Endothelial cell of umbilical vein (primary cell): ENCODE measurements at regions not wholly inside any gene's neighbourhood (a gene's known extent, or its start where the extent isn't known, plus 50 kb on each side); places are given as distances from the start of the nearest gene placed in this dataset.

Source experiments
- BruUV-seq: library from RNA; stranded (reverse); fragments of 400-500 nt; replicated peaks from 2 replicates; lab custom pipeline; 2021; lab: Mats Ljungman, UMichigan
- CTCF ChIA-PET: fragments of 300-600, 350-600 bp; sonication (Branson Sonifier 250); formaldehyde crosslinking; loops from one replicate; lab custom pipeline; 2021; ENCODE audit warnings: antibody characterized with exemption, inconsistent platforms; lab: Charles Lee
- POLR2A ChIA-PET: fragments of 300-600, 350-600 bp; sonication (Branson Sonifier 250); formaldehyde crosslinking; loops from one replicate; lab custom pipeline; 2021; ENCODE audit warnings: antibody characterized with exemption, inconsistent platforms; lab: Charles Lee
- DNase-seq: peaks from one replicate; pipeline ENCODE4 v3.0.0-alpha.2; 2011; ENCODE audit warnings: low read depth, low spot score
- FAIRE-seq: peaks from 2 replicates; lab custom pipeline; 2011; peaks lifted over from hg19 to GRCh38; lab: Jason Lieb, UNC
- H2AFZ ChIP-seq: 2 replicates; pipeline ENCODE4 v1.6.0; 2012; ENCODE audit warnings: low read depth, low read length, control low read depth, inconsistent platforms
- H3K27ac ChIP-seq: 2 replicates; pipeline ENCODE4 v1.5.1; 2011; ENCODE audit warnings: low read depth, mild to moderate bottlenecking, control low read depth, low read length, moderate library complexity; ENCODE audit not compliant: insufficient read depth
- H3K27me3 ChIP-seq, 2 experiments: 2 replicates each; pipeline versions ENCODE4 v1.6.0 to v1.6.1; 2011; ENCODE audit warnings: low read length in 2 of 2, mixed read lengths in 1 of 2; ENCODE audit not compliant: control insufficient read depth in 2 of 2, insufficient read depth in 2 of 2
- H3K36me3 ChIP-seq, 2 experiments: 2 replicates in 1 of 2; 3 replicates in 1 of 2; pipeline ENCODE4 v1.5.1; 2011; ENCODE audit warnings: low read length in 2 of 2, mild to moderate bottlenecking in 1 of 2, moderate library complexity in 1 of 2; ENCODE audit not compliant: control insufficient read depth in 2 of 2, insufficient read depth in 2 of 2; ENCODE audit errors: extremely low read depth in 1 of 2
- H3K4me1 ChIP-seq: 3 replicates; pipeline ENCODE4 v1.5.1; 2011; ENCODE audit warnings: mild to moderate bottlenecking, low read length; ENCODE audit not compliant: control insufficient read depth, insufficient read depth; ENCODE audit errors: extremely low read depth
- H3K4me2 ChIP-seq: 2 replicates; pipeline ENCODE4 v1.6.1; 2011; ENCODE audit warnings: low read length, control low read depth, mixed read lengths; ENCODE audit not compliant: insufficient read depth
- H3K4me3 ChIP-seq, 3 experiments: fragments of 200-600 bp in 1 of 3; sonication (generic), shearing (Covaris generic) in 1 of 3; replicated peaks in 1 of 3; 2 replicates each; pipeline ENCODE4 v1.5.1; 2011 to 2016; ENCODE audit warnings: control low read depth in 3 of 3, low read length in 3 of 3, mild to moderate bottlenecking in 2 of 3, inconsistent platforms in 1 of 3, low read depth in 1 of 3, moderate library complexity in 1 of 3; ENCODE audit not compliant: insufficient read depth in 1 of 3
- H3K79me2 ChIP-seq: 2 replicates; pipeline ENCODE4 v1.6.0; 2012; ENCODE audit warnings: low read length, inconsistent platforms; ENCODE audit not compliant: control insufficient read depth, insufficient read depth
- H3K9ac ChIP-seq: replicated peaks from 2 replicates; pipeline ENCODE3; 2011; ENCODE audit warnings: low read length, control low read depth; ENCODE audit not compliant: insufficient read depth; ENCODE audit errors: extremely low read depth
- H3K9me1 ChIP-seq: replicated peaks from 3 replicates; pipeline ENCODE4 v1.6.0; 2011; ENCODE audit warnings: mild to moderate bottlenecking, low read length; ENCODE audit not compliant: control insufficient read depth, insufficient read depth; ENCODE audit errors: extremely low read depth
- H3K9me3 ChIP-seq: replicated peaks from 2 replicates; pipeline ENCODE4 v1.5.1; 2012; ENCODE audit warnings: low read length, inconsistent platforms; ENCODE audit not compliant: control insufficient read depth, insufficient read depth
- H4K20me1 ChIP-seq: replicated peaks from 2 replicates; pipeline ENCODE3; 2011; ENCODE audit warnings: mild to moderate bottlenecking, low read length; ENCODE audit not compliant: control insufficient read depth, insufficient read depth; ENCODE audit errors: extremely low read depth
- CTCF ChIP-seq, 2 donors: IDR thresholded peaks; 1 replicate in 1 of 2; 2 replicates in 1 of 2; pipeline ENCODE4 v1.5.1; 2011; ENCODE audit warnings: low read length in 2 of 2, mild to moderate bottlenecking in 2 of 2, moderate library complexity in 2 of 2, control low read depth in 1 of 2, inconsistent platforms in 1 of 2, low read depth in 1 of 2; ENCODE audit not compliant: insufficient read depth in 1 of 2; ENCODE audit errors: extremely low read depth in 1 of 2
- EZH2 ChIP-seq: IDR thresholded peaks from 2 replicates; pipeline ENCODE4 v1.6.1; 2012; ENCODE audit warnings: borderline replicate concordance, low read depth, mild to moderate bottlenecking, moderate library complexity, low read length, inconsistent platforms; ENCODE audit not compliant: severe bottlenecking
- FOS ChIP-seq: IDR thresholded peaks from 2 replicates; pipeline ENCODE4 v1.6.1; 2011; ENCODE audit warnings: mild to moderate bottlenecking, low read length, moderate library complexity, borderline replicate concordance; ENCODE audit not compliant: insufficient read depth
- GATA2 ChIP-seq: IDR thresholded peaks from 2 replicates; pipeline ENCODE4 v1.7.0; 2011; ENCODE audit warnings: low read depth, mild to moderate bottlenecking, moderate library complexity, mixed read lengths, low read length; ENCODE audit not compliant: insufficient read length, insufficient read depth
- JUN ChIP-seq: IDR thresholded peaks from 2 replicates; pipeline ENCODE4 v1.6.1; 2011; ENCODE audit warnings: borderline replicate concordance, low read depth; ENCODE audit not compliant: insufficient read length, insufficient read depth
- MAX ChIP-seq: IDR thresholded peaks from 2 replicates; pipeline ENCODE4 v1.6.1; 2011; ENCODE audit not compliant: insufficient read depth, insufficient read length
- MYC ChIP-seq: IDR thresholded peaks from one replicate; pipeline ENCODE4 v1.6.1; 2011; ENCODE audit warnings: mild to moderate bottlenecking, low read depth, low read length
- POLR2A ChIP-seq: IDR thresholded peaks from 2 replicates; pipeline ENCODE4 v1.6.1; 2012; ENCODE audit warnings: low read depth, mild to moderate bottlenecking, control low read depth, low read length
- POLR2AphosphoS5 ChIP-seq: IDR thresholded peaks from 2 replicates; pipeline ENCODE4 v1.6.1; 2012; ENCODE audit warnings: low read depth, mild to moderate bottlenecking, control low read depth, low read length, moderate library complexity; ENCODE audit not compliant: insufficient read depth
- dilution Hi-C: fragments of 300-500 bp; cut with MboI; formaldehyde crosslinking; loops from one replicate; pipeline ENCODE4 v1.15.0; 2019; ENCODE audit warnings: low sequenced_read_pairs; ENCODE audit not compliant: extremely low pct_ligation_motif_present
- intact Hi-C: fragments of 100-400 bp; cut with micrococcal nuclease; formaldehyde crosslinking; loops from one replicate; pipeline ENCODE4 v1.10.0; 2022

GRCh38 chr12:88994971-88995370, 357.3 kb downstream of the DUSP6 start:
- Histone ChIP-seq H3K9ac (no peak overlapping the region), H4K20me1 (no peaks in the 10 kb centered on the region), H3K4me1 (peaks cover 9% of the 10 kb centered on the region), H2AFZ (no peak overlapping the region), H3K36me3 (no peaks in the 10 kb centered on the region), H3K4me3 (no peak overlapping the region), H3K9me1 (no peaks in the 10 kb centered on the region), H3K27ac (no peak overlapping the region), H3K79me2 (no peaks in the 10 kb centered on the region), H3K4me2 (no peak overlapping the region), H3K9me3 (no peaks in the 10 kb centered on the region), H3K27me3 (no peaks in the 10 kb centered on the region)
- dilution Hi-C loops (no loop called here), intact Hi-C loops (loop anchor here (5.0 to 10.0 kb wide), 2 partner anchors 600 to 688 kb away; no protein-coding TSS in a partner anchor)
- TF ChIP-seq JUN (no peak), EZH2 (no peak), CTCF (IDR thresholded peaks at IDR 0.05; ENCODE audit: extremely low read depth in 1 of 2, insufficient read depth in 1 of 2, low read depth in 1 of 2, low read length in 2 of 2) (no peak), MYC (no peak), MAX (no peak), POLR2A (no peak), FOS (no peak), GATA2 (no peak), POLR2AphosphoS5 (no peak)
- CTCF ChIA-PET, result interaction anchor here (0.9 to 2.8 kb wide), 14 partner anchors 35 to 883 kb away, joined by 3 to 55 read pairs (median 10); partner anchors contain the start of genes CEP290, KITLG and TMTC3
- POLR2A ChIA-PET, result no interaction called here
- no peak for DNase-seq
- FAIRE-seq, result no peak
- no TSS peak for BruUV-seq
